Upper lobe of right lung (tissue), 1 donor: ENCODE measurements at regions not wholly inside any gene's neighbourhood (a gene's known extent, or its start where the extent isn't known, plus 50 kb on each side); places are given as distances from the start of the nearest gene placed in this dataset.

Experiments used
- ATAC-seq: fragments of 200-7000 bp; cut with Tn5 transposase; one replicate; pipeline ENCODE4 v1.9.1; 2020; ENCODE audit warnings: mild to moderate bottlenecking, moderate library complexity
- DNase-seq: peaks from one replicate; pipeline ENCODE4 v3.0.0-alpha.2; 2020
- H3K27ac ChIP-seq: fragments of 200-600 bp; one replicate; pipeline ENCODE4 v1.8.0; 2022
- H3K27me3 ChIP-seq: fragments of 200-600 bp; one replicate; pipeline ENCODE4 v1.8.0; 2022; ENCODE audit warnings: mild to moderate bottlenecking
- H3K36me3 ChIP-seq: fragments of 200-600 bp; one replicate; pipeline ENCODE4 v1.8.0; 2022
- H3K4me1 ChIP-seq: fragments of 200-600 bp; one replicate; pipeline ENCODE4 v1.8.0; 2022
- H3K4me3 ChIP-seq: fragments of 200-600 bp; one replicate; pipeline ENCODE4 v1.8.0; 2022; ENCODE audit warnings: mild to moderate bottlenecking
- H3K9me3 ChIP-seq: fragments of 200-600 bp; one replicate; pipeline ENCODE4 v1.8.0; 2022
- CTCF ChIP-seq: fragments of 200-600 bp; IDR thresholded peaks from one replicate; pipeline ENCODE4 v1.8.0; 2022; ENCODE audit warnings: antibody characterized with exemption
- intact Hi-C: fragments of 100-400 bp; cut with DNase I; formaldehyde crosslinking; loops from one replicate; pipeline ENCODE4 v1.11.0; 2022
- donor health status: DM: no; HTN: yes; CAD: no; lungs with severe emphysema.

- H3K4me3 ChIP-seq: no peak overlapping the region
- no peaks in the 10 kb centered on the region for H3K27me3 ChIP-seq
- H3K4me1 ChIP-seq: peaks cover 35% of the 10 kb centered on the region
- H3K36me3 ChIP-seq: no peaks in the 10 kb centered on the region
- no peak for DNase-seq
- ATAC-seq: peak; percentile 5
- H3K27ac ChIP-seq: peak overlapping the region; percentile 93
- H3K9me3 ChIP-seq: no peaks in the 10 kb centered on the region
- intact Hi-C loops: loop anchor here (10.0 kb wide), 1 partner anchor 521 kb away; no protein-coding TSS in a partner anchor
- TF ChIP-seq CTCF: no peak
These were observed 134.8 kb downstream of the LY86 start for GRCh38 chr6:6723361-6723760.

- peak overlapping the region; percentile 43 for H3K4me3 ChIP-seq
- no peaks in the 10 kb centered on the region for H3K9me3 ChIP-seq
- no peaks in the 10 kb centered on the region for H3K36me3 ChIP-seq
- TF ChIP-seq CTCF: no peak
- H3K27ac ChIP-seq: peak overlapping the region; percentile 93
- H3K27me3 ChIP-seq: no peaks in the 10 kb centered on the region
- ATAC-seq (peak; percentile 50), DNase-seq (peak; percentile 77)
- peaks cover 34% of the 10 kb centered on the region for H3K4me1 ChIP-seq
- intact Hi-C loops: loop anchor here (10.0 kb wide), 1 partner anchor 521 kb away; no protein-coding TSS in a partner anchor
These were observed 135.5 kb downstream of the LY86 start for GRCh38 chr6:6723921-6724538.

DNA sequence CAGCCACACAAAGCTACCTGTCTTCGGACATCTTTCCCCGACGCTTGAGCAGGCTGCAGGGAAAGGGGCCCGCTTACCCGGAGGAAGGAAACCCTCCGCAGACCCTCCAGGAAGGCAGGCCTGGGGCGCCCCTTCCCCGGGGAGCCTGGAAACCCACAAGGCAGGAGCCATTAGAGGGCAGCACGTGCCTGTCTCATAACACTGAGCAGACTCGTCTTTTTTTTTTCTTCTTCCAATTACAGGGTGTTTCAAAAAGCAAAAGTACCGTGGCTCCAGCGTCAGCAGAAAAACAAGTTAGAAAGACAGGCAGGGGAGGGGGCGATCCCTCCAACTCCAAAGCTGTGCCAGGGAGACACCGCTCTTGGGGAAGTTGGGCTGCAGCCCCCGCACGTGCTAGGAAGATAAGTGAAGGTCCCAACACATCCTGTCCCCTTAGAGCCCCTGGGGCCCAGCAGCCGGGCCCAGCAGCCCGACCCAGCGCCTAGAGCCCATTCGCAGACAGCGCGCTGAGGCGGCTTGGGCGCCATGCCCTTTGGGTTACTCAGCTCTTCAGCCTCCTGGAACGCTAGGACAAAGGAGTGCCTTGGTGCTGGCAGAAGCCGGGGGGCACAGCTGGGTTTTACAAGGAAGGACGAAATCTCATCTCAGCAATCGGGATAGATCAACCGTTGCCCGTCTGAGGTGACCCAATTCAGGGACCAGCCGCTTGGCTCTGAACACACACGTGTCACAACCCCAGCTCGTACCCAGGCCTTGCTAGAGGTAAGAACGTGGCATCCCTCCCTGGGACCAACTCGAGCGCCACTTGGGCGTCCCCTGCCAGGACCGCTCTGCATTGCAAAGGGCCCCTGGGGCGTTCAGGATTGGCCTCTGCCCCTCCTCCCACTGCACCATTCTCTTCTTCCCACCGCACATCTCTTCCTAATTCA lies 136.3 kb downstream of the LY86 start:
- DNase-seq (peak; percentile 85), ATAC-seq (peak; percentile 72)
- peak overlapping the region; percentile 43 for H3K4me3 ChIP-seq
- no peaks in the 10 kb centered on the region for H3K36me3 ChIP-seq
- peak overlapping the region; percentile 93 for H3K27ac ChIP-seq
- no peaks in the 10 kb centered on the region for H3K9me3 ChIP-seq
- intact Hi-C loops: loop anchor here (10.0 kb wide), 1 partner anchor 520 kb away; no protein-coding TSS in a partner anchor
- H3K4me1 ChIP-seq: peaks cover 34% of the 10 kb centered on the region
- TF ChIP-seq CTCF: peak; percentile 63
- H3K27me3 ChIP-seq: no peaks in the 10 kb centered on the region

- H3K27me3 ChIP-seq: no peaks in the 10 kb centered on the region
- no peak overlapping the region for H3K4me3 ChIP-seq
- intact Hi-C loops: loop anchor here (10.0 kb wide), 1 partner anchor 519 kb away; no protein-coding TSS in a partner anchor
- TF ChIP-seq CTCF: no peak
- no peaks in the 10 kb centered on the region for H3K9me3 ChIP-seq
- ATAC-seq (peak; percentile 77), DNase-seq (peak; percentile 77)
- H3K36me3 ChIP-seq: no peaks in the 10 kb centered on the region
- peaks cover 34% of the 10 kb centered on the region for H3K4me1 ChIP-seq
- H3K27ac ChIP-seq: peak overlapping the region; percentile 93
These were observed 137.1 kb downstream of the LY86 start for GRCh38 chr6:6725468-6726209.

GRCh38 chr6:6728169-6728941 lies 139.8 kb downstream of the LY86 start:
- H3K27ac ChIP-seq: no peak overlapping the region
- H3K27me3 ChIP-seq: no peaks in the 10 kb centered on the region
- no peak overlapping the region for H3K4me3 ChIP-seq
- no peak for DNase-seq
- no peaks in the 10 kb centered on the region for H3K36me3 ChIP-seq
- H3K9me3 ChIP-seq: no peaks in the 10 kb centered on the region
- peaks cover 25% of the 10 kb centered on the region for H3K4me1 ChIP-seq
- intact Hi-C loops: loop anchor here (10.0 kb wide), 1 partner anchor 516 kb away; no protein-coding TSS in a partner anchor
- TF ChIP-seq CTCF: no peak
- no peak for ATAC-seq
